ENCODE measurements at regions not wholly inside any gene's neighbourhood (a gene's known extent, or its start where the extent isn't known, plus 50 kb on each side); places are given as distances from the start of the nearest gene placed in this dataset.
A peak's percentile ranks its signal among the peaks of the same experiment; 100 is the strongest.

DNA sequence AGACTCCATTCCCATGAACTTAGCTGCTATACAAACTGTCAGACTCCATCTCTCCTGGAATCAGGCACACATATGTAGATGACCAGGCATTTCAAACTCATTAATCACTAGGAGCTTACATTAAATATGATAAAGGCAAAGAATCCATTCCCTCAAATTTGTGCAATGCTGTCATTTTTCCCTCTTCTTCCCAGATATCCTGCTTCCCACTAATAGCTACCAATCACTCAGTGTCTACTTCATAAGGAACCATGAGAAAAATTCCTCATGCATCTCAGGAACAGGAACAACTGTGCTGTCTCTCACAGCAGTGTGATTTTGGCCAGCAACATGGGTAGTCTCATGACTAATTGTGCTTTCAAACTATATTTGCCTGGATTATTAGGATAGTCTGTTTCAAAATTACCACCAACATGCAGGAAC is 133.9 kb downstream of the DKK1 start:
- no peak for DNase-seq (ENCODE audit: low read depth)
- H3K4me3 ChIP-seq (ENCODE audit: control insufficient read depth, low read depth, low read length), result no peak overlapping the region
- TF ChIP-seq, protein P1, sequence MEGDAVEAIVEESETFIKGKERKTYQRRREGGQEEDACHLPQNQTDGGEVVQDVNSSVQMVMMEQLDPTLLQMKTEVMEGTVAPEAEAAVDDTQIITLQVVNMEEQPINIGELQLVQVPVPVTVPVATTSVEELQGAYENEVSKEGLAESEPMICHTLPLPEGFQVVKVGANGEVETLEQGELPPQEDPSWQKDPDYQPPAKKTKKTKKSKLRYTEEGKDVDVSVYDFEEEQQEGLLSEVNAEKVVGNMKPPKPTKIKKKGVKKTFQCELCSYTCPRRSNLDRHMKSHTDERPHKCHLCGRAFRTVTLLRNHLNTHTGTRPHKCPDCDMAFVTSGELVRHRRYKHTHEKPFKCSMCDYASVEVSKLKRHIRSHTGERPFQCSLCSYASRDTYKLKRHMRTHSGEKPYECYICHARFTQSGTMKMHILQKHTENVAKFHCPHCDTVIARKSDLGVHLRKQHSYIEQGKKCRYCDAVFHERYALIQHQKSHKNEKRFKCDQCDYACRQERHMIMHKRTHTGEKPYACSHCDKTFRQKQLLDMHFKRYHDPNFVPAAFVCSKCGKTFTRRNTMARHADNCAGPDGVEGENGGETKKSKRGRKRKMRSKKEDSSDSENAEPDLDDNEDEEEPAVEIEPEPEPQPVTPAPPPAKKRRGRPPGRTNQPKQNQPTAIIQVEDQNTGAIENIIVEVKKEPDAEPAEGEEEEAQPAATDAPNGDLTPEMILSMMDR (IDR thresholded peaks at IDR 0.05; ENCODE audit: control insufficient read depth, insufficient read depth, low read depth, low read length, missing control alignments), result no peak

DNA sequence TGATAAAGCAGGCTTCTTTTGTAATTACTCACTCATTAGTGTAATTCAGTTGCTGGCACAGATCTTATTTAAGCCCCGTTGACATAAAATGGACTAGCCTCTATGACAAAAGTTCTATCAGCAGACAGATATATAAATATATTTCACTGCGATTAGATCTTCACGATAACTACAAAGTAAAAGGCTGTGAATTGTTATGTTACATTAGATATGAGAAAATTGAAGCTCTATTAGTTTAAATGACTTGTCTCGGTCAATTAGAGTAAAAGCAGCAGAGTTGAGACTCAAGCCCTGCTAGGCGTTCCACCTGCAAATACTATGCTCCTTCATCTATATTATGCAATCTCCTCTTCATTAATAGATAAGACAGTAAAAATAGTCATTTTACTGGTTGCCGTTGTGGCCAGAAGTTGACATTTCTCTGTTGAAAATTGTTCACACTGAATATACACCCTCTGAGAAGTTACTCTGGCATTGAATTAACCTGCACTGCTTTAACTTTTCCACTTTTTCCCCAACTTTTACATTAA is 136.7 kb downstream of the DKK1 start:
- TF ChIP-seq, protein P1 (IDR thresholded peaks at IDR 0.05; ENCODE audit: control insufficient read depth, insufficient read depth, low read depth, low read length, missing control alignments), result no peak
- DNase-seq (ENCODE audit: low read depth), result no peak
- no peak overlapping the region for H3K4me3 ChIP-seq (ENCODE audit: control insufficient read depth, low read depth, low read length)

DNA sequence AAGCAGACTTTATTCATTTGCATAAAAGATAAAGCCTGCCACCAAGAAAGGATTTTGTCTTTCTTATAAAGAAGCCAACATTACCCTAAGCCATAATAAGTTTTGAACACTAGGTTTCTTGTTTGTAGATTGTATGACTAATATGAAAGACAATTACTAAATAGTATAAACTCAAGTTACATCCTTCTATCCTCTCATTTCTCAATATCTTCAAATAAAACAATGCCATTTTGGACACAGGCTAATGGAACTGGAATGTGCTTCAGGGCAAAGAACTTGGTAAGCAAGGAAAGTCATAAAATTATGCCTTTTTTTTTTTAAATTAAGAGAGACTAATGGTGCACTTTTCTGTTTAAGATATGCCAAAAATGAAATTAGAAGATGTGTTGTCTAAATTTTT is 137.7 kb downstream of the DKK1 start:
- TF ChIP-seq, protein P1 (IDR thresholded peaks at IDR 0.05; ENCODE audit: control insufficient read depth, insufficient read depth, low read depth, low read length, missing control alignments), result no peak
- no peak overlapping the region for H3K4me3 ChIP-seq (ENCODE audit: control insufficient read depth, low read depth, low read length)
- DNase-seq (ENCODE audit: low read depth), result peak; percentile 88

DNA sequence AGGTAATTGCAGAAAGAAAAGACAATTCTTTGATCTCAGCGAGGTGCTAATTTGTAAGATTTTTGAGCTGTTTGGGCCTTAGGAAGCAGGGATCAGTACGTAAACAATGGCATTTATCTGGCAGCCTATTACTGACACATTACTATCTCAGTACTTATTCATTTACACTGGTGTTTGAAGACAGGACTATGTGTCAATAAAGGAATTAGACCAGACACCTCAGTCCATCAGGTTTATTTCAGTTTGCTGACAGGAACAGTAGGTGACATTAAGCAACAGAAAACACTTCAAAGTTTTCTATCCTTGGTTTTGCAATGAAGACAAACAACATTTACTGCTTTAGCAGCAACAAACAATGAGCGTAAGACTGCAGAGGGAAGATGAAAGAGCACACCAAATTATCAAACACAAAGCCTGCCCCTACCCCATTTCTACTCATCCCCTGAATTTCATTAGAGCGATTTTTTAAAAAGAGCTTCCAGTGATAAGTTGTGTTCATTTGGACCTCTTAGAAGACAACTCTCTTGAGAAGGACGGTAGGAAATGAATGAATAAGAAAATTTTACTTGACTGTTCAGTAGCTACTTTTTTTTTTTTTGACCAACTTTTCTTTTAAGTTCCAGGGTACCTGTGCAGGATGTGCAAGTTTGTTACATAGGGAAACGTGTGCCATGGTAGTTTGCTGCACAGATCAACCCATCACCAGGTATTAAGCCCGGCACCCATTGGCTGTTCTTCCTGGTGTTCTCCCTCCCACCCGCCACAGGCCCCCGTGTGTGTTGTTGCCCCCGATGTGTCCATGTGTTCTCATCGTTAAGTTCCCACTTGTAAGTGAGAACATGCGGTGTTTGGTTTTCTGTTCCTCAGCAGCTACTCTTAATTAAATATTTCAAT is 138.8 kb downstream of the DKK1 start:
- no peak overlapping the region for H3K4me3 ChIP-seq (ENCODE audit: control insufficient read depth, low read depth, low read length)
- no peak for DNase-seq (ENCODE audit: low read depth)
- TF ChIP-seq, protein P1 (IDR thresholded peaks at IDR 0.05; ENCODE audit: control insufficient read depth, insufficient read depth, low read depth, low read length, missing control alignments), result no peak

DNA sequence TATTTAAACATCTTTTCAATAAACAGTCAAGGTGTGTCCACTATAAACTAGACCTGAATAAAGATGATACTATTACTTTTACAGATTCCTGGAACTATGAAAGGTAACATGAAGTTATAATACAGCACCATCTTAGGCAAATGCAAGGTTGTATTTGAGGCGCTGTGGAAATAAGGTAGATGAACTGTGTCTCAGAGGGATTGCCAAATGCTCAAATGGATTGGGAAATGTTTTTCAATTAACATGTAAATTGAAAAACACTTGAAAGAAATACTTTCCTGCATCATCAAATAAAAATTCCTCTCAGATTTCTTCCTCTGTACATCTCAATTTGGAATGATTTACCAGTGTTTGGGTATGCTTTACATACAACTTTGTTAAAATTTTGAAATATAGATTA is 139.4 kb downstream of the DKK1 start:
- TF ChIP-seq, protein P1 (IDR thresholded peaks at IDR 0.05; ENCODE audit: control insufficient read depth, insufficient read depth, low read depth, low read length, missing control alignments), result no peak
- no peak overlapping the region for H3K4me3 ChIP-seq (ENCODE audit: control insufficient read depth, low read depth, low read length)
- DNase-seq (ENCODE audit: low read depth), result no peak

DNA sequence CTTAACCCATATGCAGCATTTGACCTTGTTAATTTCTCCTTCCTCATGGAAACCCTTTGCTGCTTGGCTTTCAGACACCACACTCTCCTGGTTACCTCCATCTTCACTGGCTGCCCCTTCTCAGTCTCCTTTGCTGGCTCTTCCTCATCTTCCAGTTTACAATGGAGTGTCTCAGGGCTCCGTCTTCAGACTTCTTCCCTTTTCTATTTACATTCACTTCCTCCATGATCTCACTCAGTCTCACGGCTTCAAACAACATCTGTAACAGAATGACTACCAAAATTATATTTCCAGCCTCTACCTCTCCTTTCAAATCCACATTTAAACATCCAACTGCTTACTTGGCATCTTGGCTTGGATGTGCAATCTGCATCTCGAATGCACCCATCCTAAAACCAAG is 140.4 kb downstream of the DKK1 start:
- H3K4me3 ChIP-seq (ENCODE audit: control insufficient read depth, low read depth, low read length), result no peak overlapping the region
- TF ChIP-seq, protein P1 (IDR thresholded peaks at IDR 0.05; ENCODE audit: control insufficient read depth, insufficient read depth, low read depth, low read length, missing control alignments), result no peak
- no peak for DNase-seq (ENCODE audit: low read depth)
